ENCODE measurements at regions not wholly inside any gene's neighbourhood (a gene's known extent, or its start where the extent isn't known, plus 50 kb on each side); places are given as distances from the start of the nearest gene placed in this dataset.

GRCh38 chr5:30117135-30117534, 1076.4 kb upstream of the CDH6 start:
- DNase-seq: no peak

GRCh38 chr5:30113542-30113941, 1079.9 kb upstream of the CDH6 start:
- no peak for DNase-seq

DNA sequence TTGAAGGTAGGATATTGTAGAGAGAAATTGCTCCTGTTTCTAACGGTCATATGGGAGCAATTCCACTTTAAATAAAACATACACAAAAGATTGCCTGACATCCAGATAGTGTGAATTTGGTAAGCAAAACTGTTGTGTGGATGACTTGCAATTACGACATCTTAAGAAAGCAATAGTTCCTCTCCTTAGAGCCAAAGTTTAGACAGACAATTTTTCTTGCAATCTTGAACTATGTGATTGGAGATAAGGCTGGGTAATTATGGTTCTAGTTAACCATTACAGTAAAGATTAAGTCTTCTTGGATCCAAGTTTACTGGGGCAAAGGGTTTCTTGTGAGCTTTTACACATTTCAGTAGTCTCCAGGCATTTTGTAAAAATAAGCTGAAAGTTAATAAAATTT, 1080.6 kb upstream of the CDH6 start:
- no peak for DNase-seq

- DNase-seq: no peak
Observed at GRCh38 chr5:30108051-30108450, 1085.4 kb upstream of the CDH6 start.

DNA sequence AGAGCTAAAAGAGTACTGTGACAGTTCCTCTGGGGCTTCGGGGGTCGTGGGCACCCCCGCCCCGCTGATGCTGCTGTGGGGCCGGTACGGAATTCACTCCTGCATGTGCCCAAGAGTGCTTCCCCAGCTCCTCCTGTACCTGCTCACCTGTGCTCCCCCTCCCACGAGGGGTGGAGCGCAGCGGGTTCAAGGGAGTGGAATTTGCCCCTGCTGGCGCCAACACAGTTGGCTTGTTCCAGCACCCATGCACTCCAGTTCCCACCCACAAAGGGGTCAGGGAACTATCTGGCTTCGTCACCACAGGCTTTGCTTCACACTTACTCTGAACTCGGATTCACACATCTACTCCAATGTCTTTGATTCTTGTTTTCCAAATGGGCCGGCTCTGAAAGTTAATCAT, 1086.9 kb upstream of the CDH6 start:
- DNase-seq: no peak

- no peak for DNase-seq
Observed at GRCh38 chr5:30104872-30105596, 1088.5 kb upstream of the CDH6 start.

- no peak for DNase-seq
Observed at GRCh38 chr5:30103452-30104202, 1089.9 kb upstream of the CDH6 start.

- no peak for DNase-seq
Observed at GRCh38 chr5:30103052-30103451, 1090.4 kb upstream of the CDH6 start.

- DNase-seq: no peak
Observed at GRCh38 chr5:30102185-30102584, 1091.3 kb upstream of the CDH6 start.

DNA sequence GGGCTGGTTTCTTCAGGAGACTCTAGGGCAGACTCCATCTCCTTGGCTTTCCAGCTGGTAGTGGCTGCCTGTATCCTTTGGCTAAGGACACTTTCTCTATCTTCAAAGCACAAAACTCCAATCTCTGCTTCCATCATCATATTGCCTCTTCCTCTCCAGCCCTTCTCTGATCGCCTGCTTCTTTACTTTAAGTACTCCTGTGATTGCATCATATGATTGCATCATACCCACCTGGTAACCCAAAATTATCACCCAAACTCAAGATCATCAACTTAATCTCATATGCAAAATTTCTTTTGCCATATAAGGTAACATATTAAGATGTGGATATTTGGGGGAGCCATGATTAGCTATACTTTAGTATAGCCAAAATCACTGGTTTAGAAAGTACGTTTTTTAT, 1092.6 kb upstream of the CDH6 start:
- no peak for DNase-seq

DNA sequence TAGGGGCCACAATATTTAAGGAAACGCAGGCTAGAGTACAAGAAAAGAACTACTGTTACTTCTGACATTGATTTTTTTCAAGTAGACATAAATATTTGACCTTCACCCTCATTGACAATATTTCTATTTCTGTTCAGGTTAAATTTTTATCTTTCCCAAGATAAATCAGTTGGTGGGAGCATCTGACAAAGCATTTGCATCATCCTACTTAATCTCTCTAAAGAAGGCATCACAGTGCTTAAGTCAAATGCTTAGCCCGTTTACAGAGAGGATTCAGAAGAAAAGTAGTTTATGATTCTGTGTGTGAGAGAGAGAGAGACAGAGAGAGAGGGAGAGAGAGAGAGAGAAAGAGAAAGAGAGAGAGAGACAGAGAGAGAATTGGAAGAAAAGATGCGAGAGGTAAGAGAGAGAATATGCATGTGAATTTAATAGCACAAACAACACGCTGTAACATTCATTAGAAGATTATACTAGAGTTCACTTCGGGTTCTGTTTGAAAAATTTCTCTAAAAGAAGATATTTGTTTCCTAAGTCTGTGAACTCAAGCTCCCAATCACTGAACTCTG, 1093.3 kb upstream of the CDH6 start:
- no peak for DNase-seq

DNA sequence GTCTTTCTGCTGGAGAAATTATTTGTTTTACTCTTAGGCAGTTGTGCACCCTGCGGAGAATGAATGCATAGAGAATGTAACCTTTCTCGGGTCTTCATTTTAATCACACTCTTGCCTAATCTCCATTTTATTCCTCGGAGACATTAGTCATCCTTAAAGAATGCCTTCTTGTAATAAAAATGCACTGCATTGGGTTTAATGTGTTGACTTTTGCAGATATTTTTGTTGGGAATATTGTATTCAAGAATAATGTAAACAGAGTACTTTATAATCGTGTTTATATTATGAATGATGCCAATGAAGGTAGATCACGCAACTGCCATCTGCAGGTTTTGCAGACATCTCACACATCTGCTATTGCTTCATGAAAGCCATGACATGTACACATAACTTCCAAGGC, 1093.9 kb upstream of the CDH6 start:
- no peak for DNase-seq

GRCh38 chr5:30098940-30099339, 1094.5 kb upstream of the CDH6 start:
- no peak for DNase-seq

DNA sequence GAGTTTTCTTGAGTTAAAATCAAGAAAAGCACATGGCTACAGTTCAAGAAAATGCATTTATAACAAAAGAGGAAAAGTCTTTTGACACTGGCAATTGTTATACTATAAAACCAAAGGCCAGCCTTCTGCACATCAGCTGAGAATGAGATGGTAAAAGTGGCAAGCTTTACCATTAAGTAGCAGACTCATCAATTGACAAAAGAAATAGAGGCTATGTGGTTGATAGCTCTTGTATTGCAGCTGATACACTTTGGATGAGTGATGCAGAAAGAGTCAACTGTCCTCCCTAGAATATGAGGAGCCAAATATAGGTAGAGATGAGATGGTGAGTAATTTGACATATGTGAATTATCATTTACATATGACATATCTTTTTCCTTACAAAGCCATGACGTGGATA, 1100.9 kb upstream of the CDH6 start:
- DNase-seq: no peak

GRCh38 chr5:30069441-30070263, 1123.8 kb upstream of the CDH6 start:
- DNase-seq: no peak

- DNase-seq: no peak
Observed at GRCh38 chr5:30063503-30063902, 1130.0 kb upstream of the CDH6 start.

DNA sequence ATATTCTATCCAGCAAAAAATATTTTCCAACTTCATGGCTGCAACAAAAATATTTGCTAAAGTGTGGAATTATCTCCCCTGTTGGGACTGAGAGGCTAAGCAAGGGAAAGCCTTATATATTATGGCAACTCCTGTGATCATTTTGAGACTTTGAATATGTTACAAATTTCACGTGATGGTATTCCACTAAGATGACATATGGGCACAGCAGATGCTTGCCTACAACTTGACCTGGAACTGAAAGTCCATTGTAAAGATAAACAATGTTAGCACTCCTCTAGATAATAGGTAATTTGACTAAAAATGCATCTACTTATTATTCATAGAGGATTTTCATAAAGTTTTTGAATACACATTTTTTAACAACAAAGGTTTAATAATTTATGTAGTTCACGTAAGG, 1141.5 kb upstream of the CDH6 start:
- DNase-seq: no peak

DNA sequence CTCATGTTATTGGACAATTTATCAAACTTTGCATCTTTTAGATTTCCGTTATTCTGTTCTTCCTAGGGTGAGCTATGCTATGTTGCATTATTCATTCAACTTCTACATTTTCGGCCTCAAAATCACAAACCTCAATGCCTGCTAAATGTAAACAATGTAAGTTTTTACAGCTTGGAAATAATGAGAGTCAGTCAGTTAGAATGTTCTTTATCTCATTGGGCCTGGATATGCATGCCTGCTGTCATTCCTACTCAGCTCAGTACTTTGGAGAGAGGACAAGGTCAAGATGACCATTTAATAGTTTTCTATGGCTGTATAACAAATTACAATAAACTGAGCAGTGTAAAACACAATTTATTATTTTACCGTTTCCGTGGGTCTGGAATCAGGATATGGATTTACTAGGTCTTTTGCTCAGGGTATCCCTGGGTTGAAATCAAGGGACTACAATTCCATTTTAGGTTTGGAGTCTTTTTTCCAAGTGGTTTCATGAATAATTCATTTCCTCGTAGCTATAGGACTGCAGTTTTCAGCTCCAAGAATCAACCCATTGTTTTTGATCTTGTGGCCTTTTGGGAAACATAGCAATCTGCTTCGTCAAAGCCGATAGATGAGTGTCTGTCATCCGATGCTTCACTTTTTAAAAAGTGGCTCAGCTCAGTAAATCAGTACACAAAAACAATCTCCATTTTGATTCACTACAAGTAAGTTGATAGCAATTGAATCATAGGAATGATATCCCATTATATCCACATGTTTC, 1143.2 kb upstream of the CDH6 start:
- no peak for DNase-seq

DNA sequence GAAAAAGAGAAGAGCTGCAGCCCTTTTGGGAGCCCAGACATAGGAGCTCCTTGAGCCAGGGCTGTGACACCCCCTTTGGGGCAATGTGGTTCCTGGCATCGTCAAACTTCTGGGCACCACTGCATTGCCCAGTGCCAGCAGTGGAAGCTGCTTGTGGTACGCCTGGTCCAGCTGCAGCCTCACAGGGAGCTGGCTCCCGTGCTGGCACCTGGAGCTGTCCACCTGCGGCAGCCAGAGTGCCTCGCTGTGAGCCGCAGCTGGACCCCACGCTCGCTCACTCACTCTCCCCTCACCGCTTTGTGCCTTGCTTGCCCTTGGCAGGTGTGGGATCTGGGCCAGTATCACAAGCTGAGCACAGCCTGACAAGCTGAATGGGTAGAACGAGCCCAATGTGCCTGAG, 1150.8 kb upstream of the CDH6 start:
- DNase-seq: no peak

DNA sequence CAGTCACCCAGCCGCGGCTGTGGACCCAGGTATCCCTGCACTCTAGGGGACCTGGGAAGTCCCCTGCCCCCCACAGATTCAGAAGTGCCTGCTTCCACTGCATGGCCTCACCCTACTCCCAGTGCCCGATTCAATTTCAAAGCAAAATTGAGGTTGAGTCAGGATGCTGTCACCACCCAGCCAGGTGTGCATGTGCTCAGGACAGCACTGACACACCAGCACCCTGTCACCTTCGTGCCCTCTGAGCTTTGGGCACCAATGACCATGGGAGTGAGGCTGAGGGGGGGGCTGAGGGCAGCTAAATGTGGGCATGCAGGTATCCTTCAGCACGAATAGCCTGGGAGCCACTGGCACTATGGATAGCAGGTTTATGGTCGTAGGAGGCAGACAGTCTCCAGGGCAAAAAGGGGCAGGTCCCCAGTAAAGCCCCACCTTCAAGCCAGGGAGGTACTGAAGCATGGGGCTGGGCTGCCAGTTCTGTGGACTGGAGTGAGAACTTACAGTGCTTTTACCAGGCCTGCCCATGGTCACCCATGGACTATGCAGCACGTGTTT, 1151.6 kb upstream of the CDH6 start:
- no peak for DNase-seq

DNA sequence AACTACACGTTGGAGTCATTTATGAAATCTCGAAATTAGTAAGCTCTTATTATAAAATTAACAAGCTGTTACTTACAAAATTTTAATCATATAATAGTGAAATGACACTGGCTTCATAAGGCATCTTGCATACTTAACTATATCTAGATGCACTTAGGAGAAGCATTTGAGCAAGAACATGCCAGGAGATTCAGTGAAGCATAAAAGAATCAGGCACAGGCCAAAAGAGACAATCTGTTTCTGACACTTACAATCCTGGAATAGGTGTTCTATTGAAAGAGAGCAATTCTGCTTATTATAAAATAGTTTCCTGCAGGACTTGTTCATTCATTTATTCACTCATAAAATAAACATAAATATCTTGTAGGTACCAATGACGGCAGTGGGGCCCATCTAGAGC, 1152.2 kb upstream of the CDH6 start:
- no peak for DNase-seq

DNA sequence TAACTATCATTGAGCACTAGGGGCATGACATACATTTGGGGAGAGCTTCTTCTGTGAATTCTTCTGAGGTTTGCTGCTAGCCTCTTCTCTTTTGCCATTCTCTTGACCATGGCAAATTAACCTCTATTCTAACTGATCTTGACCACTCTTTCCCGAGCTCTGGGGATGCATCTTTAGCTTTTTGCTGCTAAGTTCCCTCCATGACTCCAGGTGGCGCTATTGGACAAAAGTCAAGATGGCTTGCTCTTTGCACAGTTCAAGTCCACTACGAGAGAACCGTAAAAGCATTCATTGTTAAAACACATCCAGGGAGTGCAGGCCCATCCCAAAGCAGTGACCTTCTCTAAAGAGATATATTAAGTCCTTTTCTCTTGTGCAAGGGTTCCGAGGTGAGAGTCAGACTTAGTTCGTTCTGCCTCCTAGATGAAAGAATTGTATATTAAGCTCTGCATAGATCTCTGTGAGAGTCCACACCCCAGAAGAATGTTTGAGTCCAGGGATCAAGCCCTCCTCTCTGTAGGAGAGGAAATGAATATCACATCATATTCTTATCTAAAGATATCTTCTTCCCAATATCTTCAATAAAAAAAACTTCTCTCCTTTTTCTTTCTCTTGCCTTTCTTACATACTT, 1152.9 kb upstream of the CDH6 start:
- peak; percentile 38 for DNase-seq
